Prostate gland (tissue), 2 donors: ENCODE measurements at regions not wholly inside any gene's neighbourhood (a gene's known extent, or its start where the extent isn't known, plus 50 kb on each side); places are given as distances from the start of the nearest gene placed in this dataset.

Source experiments
- POLR2A ChIP-seq: fragments of 450-650 bp; IDR thresholded peaks from one replicate; pipeline ENCODE4 v1.6.1; 2016; ENCODE audit warnings: antibody characterized with exemption, mild to moderate bottlenecking
- TF ChIP-seq, protein P1 (sequence below), 4 experiments: fragments of 200-600 bp in 2 of 4; fragments of 450-650 bp in 2 of 4; sonication (generic) in 2 of 4; IDR thresholded peaks; 1 replicate in 3 of 4; 2 replicates in 1 of 4; pipeline ENCODE4 v1.5.1; 2016 to 2019; ENCODE audit warnings: antibody characterized with exemption in 4 of 4, mild to moderate bottlenecking in 2 of 4, moderate library complexity in 2 of 4

DNA sequence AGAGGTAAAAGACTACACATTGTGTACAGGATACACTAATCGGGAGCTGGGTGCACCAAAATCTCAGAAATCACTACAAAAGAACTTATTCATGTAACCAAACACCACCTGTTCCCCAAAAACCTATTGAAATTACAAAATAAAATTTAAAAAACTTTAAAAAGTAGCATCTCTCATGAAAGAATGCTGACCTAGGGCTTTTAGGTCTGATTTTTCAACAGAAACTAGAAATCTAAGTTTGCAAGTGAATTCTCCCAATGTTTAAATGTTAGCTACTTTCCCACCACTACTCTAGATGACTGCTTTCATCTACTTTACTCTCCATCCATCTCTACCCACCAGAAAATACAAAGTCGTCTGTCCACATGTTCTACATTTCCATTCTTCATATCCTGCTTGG, 1447.7 kb downstream of the RPA4 start:
- TF ChIP-seq, protein P1, sequence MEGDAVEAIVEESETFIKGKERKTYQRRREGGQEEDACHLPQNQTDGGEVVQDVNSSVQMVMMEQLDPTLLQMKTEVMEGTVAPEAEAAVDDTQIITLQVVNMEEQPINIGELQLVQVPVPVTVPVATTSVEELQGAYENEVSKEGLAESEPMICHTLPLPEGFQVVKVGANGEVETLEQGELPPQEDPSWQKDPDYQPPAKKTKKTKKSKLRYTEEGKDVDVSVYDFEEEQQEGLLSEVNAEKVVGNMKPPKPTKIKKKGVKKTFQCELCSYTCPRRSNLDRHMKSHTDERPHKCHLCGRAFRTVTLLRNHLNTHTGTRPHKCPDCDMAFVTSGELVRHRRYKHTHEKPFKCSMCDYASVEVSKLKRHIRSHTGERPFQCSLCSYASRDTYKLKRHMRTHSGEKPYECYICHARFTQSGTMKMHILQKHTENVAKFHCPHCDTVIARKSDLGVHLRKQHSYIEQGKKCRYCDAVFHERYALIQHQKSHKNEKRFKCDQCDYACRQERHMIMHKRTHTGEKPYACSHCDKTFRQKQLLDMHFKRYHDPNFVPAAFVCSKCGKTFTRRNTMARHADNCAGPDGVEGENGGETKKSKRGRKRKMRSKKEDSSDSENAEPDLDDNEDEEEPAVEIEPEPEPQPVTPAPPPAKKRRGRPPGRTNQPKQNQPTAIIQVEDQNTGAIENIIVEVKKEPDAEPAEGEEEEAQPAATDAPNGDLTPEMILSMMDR (IDR thresholded peaks at IDR 0.05), result no peak
- TF ChIP-seq POLR2A, result no peak
